ENCODE measurements at regions not wholly inside any gene's neighbourhood (a gene's known extent, or its start where the extent isn't known, plus 50 kb on each side); places are given as distances from the start of the nearest gene placed in this dataset.

GRCh38 chr11:39288011-39288410 lies 2171.4 kb downstream of the LRRC4C start:
- no peak for DNase-seq

- DNase-seq: no peak
These were observed 2191.2 kb downstream of the LRRC4C start for GRCh38 chr11:39268176-39268690.

GRCh38 chr11:39255648-39256047 lies 2203.8 kb downstream of the LRRC4C start:
- no peak for DNase-seq

- no peak for DNase-seq
These were observed 2209.7 kb downstream of the LRRC4C start for GRCh38 chr11:39249566-39250365.

- DNase-seq: no peak
These were observed 2211.8 kb downstream of the LRRC4C start for GRCh38 chr11:39247570-39248137.

GRCh38 chr11:39239553-39239952 lies 2219.9 kb downstream of the LRRC4C start:
- DNase-seq: no peak

- DNase-seq: no peak
These were observed 2222.5 kb downstream of the LRRC4C start for GRCh38 chr11:39236916-39237315.

- DNase-seq: no peak
These were observed 2237.8 kb downstream of the LRRC4C start for GRCh38 chr11:39221550-39222138.

- DNase-seq: no peak
These were observed 2238.8 kb downstream of the LRRC4C start for GRCh38 chr11:39220501-39221230.

GRCh38 chr11:39220069-39220468 lies 2239.4 kb downstream of the LRRC4C start:
- DNase-seq: no peak

GRCh38 chr11:39209981-39210380 lies 2249.5 kb downstream of the LRRC4C start:
- DNase-seq: peak; percentile 17 to 62

- DNase-seq: no peak
These were observed 2254.0 kb downstream of the LRRC4C start for GRCh38 chr11:39205236-39205995.

- DNase-seq: no peak
These were observed 2266.8 kb downstream of the LRRC4C start for GRCh38 chr11:39192671-39193070.

- DNase-seq: no peak
These were observed 2268.7 kb downstream of the LRRC4C start for GRCh38 chr11:39190751-39191150.

GRCh38 chr11:39177678-39178077 lies 2281.8 kb downstream of the LRRC4C start:
- no peak for DNase-seq

- no peak for DNase-seq
These were observed 2284.5 kb downstream of the LRRC4C start for GRCh38 chr11:39174965-39175364.

GRCh38 chr11:39174196-39174595 lies 2285.3 kb downstream of the LRRC4C start:
- no peak for DNase-seq

- DNase-seq: no peak
These were observed 2294.4 kb downstream of the LRRC4C start for GRCh38 chr11:39165021-39165420.

- no peak for DNase-seq
These were observed 2310.2 kb downstream of the LRRC4C start for GRCh38 chr11:39149214-39149613.

GRCh38 chr11:39145346-39145745 lies 2314.1 kb downstream of the LRRC4C start:
- DNase-seq: no peak

GRCh38 chr11:39144351-39145130 lies 2314.9 kb downstream of the LRRC4C start:
- no peak for DNase-seq

GRCh38 chr11:39139581-39139980 lies 2319.9 kb downstream of the LRRC4C start:
- DNase-seq: no peak

Measured in NCI-H524 (cell line).